ENCODE measurements at regions not wholly inside any gene's neighbourhood (a gene's known extent, or its start where the extent isn't known, plus 50 kb on each side); places are given as distances from the start of the nearest gene placed in this dataset.

DNA sequence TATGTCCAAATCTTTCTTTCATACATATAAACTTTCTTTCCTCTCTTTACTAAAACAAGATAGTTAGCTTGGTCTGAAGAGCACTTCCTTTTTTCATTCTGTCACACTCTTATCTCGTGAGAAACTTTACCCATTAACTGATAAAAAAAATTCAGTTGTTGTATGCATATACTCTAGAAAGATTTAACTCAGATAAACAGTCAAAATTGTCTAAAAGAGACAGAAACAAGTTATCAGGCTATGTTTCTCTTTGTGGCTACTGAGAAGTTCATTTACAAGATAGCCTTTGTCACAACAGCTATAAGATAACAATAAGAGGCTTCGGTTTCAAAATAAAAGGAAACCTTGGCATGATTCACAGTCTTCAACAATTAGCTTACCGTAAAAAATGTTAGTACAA is 235.7 kb upstream of the ATP10A start:
- DNase-seq = no peak
- no peaks in the 10 kb centered on the region for H3K9me3 ChIP-seq
- intact Hi-C loops (cut with DNase I; ENCODE audit: low total_unique reads) = no loop called here
- peaks cover 0 to 10% (median 0%) of the 10 kb centered on the region in 7 donors for H3K27me3 ChIP-seq (replicated peaks in 1 of 7)
- no peak overlapping the region for H3K4me3 ChIP-seq
- no peaks in the 10 kb centered on the region for H3K36me3 ChIP-seq
- 45 to 61% (median 50%) methylated on average over 3 of the region's 3 CpGs for WGBS, 5 donors
- no peak for TF ChIP-seq POLR2AphosphoS5 (IDR thresholded peaks at IDR 0.05)
- TF ChIP-seq, protein P1, sequence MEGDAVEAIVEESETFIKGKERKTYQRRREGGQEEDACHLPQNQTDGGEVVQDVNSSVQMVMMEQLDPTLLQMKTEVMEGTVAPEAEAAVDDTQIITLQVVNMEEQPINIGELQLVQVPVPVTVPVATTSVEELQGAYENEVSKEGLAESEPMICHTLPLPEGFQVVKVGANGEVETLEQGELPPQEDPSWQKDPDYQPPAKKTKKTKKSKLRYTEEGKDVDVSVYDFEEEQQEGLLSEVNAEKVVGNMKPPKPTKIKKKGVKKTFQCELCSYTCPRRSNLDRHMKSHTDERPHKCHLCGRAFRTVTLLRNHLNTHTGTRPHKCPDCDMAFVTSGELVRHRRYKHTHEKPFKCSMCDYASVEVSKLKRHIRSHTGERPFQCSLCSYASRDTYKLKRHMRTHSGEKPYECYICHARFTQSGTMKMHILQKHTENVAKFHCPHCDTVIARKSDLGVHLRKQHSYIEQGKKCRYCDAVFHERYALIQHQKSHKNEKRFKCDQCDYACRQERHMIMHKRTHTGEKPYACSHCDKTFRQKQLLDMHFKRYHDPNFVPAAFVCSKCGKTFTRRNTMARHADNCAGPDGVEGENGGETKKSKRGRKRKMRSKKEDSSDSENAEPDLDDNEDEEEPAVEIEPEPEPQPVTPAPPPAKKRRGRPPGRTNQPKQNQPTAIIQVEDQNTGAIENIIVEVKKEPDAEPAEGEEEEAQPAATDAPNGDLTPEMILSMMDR (IDR thresholded peaks at IDR 0.05 in 8 of 11, conservative IDR thresholded peaks at IDR 0.05 in 3 of 11) = no peak
- no peak for TF ChIP-seq POLR2A (IDR thresholded peaks at IDR 0.05)
- no peak overlapping the region for H3K27ac ChIP-seq
- H3K4me1 ChIP-seq = no peaks in the 10 kb centered on the region

- TF ChIP-seq, protein P1 (IDR thresholded peaks at IDR 0.05 in 8 of 11, conservative IDR thresholded peaks at IDR 0.05 in 3 of 11) = no peak
- no peak for TF ChIP-seq POLR2A (IDR thresholded peaks at IDR 0.05)
- TF ChIP-seq POLR2AphosphoS5 (IDR thresholded peaks at IDR 0.05) = no peak
- Histone ChIP-seq H3K27me3 (replicated peaks in 1 of 7) (peaks cover 0 to 15% (median 0%) of the 10 kb centered on the region in 7 donors), H3K9me3 (no peaks in the 10 kb centered on the region), H3K27ac (no peak overlapping the region), H3K36me3 (no peaks in the 10 kb centered on the region), H3K4me3 (no peak overlapping the region), H3K4me1 (no peaks in the 10 kb centered on the region)
- WGBS, 5 donors = 80 to 86% (median 82%) methylated on average over 6 of the region's 6 CpGs
- no peak for DNase-seq
- intact Hi-C loops (cut with DNase I; ENCODE audit: low total_unique reads) = no loop called here
These were observed 234.1 kb upstream of the ATP10A start for GRCh38 chr15:26097216-26097615.

- TF ChIP-seq POLR2AphosphoS5 (IDR thresholded peaks at IDR 0.05) (no peak), POLR2A (IDR thresholded peaks at IDR 0.05) (no peak)
- TF ChIP-seq, protein P1 (IDR thresholded peaks at IDR 0.05 in 8 of 11, conservative IDR thresholded peaks at IDR 0.05 in 3 of 11) = no peak
- Histone ChIP-seq H3K27me3 (replicated peaks in 1 of 7) (peaks cover 0 to 15% (median 0%) of the 10 kb centered on the region in 7 donors), H3K4me3 (no peak overlapping the region), H3K4me1 (no peaks in the 10 kb centered on the region), H3K9me3 (no peaks in the 10 kb centered on the region), H3K27ac (no peak overlapping the region), H3K36me3 (no peaks in the 10 kb centered on the region)
- WGBS, 5 donors = 75 to 86% (median 83%) methylated on average over 3 of the region's 3 CpGs
- no peak for DNase-seq
- intact Hi-C loops (cut with DNase I; ENCODE audit: low total_unique reads) = no loop called here
These were observed 233.5 kb upstream of the ATP10A start for GRCh38 chr15:26096581-26096980.

DNA sequence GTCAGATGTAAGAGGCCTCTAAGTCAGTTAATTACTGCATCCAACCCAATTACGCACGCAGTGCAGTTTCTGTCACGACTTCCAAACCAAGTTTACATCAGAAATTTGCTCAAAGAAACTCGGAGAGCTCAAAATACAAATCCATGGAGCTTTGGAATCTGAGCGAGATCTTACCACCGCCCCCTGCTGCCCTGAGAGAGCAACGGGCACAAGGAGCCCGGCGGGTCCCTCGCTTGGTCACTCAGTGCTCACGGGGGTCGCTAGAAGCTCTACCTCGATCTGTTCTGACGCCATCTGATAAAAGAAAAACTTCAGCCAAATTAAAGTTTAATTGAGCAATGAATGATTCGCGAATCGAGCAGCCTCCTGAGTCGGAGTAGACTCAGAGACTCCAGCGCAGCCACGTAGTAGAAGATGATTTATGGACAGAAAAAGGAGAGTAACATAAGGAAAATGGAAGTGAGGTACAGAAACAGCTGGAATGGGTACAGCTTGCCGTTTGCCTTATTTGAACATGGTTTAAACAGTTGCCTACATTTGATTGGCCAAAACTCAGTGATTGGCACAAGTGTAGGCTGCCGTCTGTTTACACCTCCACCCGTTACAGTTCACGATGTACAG is 232.7 kb upstream of the ATP10A start:
- 44 to 52% (median 45%) methylated on average over 24 of the region's 24 CpGs for WGBS, 5 donors
- no peak for DNase-seq
- Histone ChIP-seq H3K9me3 (no peaks in the 10 kb centered on the region), H3K4me1 (no peaks in the 10 kb centered on the region), H3K27ac (no peak overlapping the region), H3K27me3 (replicated peaks in 1 of 7) (peaks cover 0 to 15% (median 0%) of the 10 kb centered on the region in 7 donors), H3K4me3 (no peak overlapping the region), H3K36me3 (no peaks in the 10 kb centered on the region)
- TF ChIP-seq POLR2A (IDR thresholded peaks at IDR 0.05) = no peak
- TF ChIP-seq POLR2AphosphoS5 (IDR thresholded peaks at IDR 0.05) = no peak
- TF ChIP-seq, protein P1 (IDR thresholded peaks at IDR 0.05 in 8 of 11, conservative IDR thresholded peaks at IDR 0.05 in 3 of 11) = no peak
- intact Hi-C loops (cut with DNase I; ENCODE audit: low total_unique reads) = no loop called here
